GM12801 (cell line): ENCODE measurements at regions not wholly inside any gene's neighbourhood (a gene's known extent, or its start where the extent isn't known, plus 50 kb on each side); places are given as distances from the start of the nearest gene placed in this dataset.

ENCODE experiments used
- TF ChIP-seq, protein P1 (sequence below): IDR thresholded peaks from one replicate; pipeline ENCODE4 v1.5.1; 2011; ENCODE audit warnings: control low read depth; ENCODE audit not compliant: insufficient read length; ENCODE audit errors: extremely low read depth

DNA sequence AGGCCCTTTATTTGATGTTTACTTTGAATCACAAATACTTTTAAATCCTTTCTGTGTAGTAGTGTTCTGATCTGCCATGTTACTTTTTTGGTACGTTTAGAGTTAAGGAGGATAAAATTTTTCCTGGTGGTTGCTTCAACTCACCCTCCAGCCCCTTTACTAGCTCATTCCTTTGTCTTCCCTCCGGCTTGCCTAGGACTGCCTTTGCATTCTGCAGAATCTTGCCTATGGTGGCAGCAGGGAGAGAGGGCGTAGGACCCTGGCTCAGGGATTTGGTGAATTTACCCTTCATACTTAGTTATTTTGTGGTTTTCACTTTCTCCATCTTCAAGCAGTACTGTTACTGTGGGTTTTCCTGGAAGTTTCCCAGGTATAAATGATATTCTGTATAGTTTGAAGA lies 833.5 kb downstream of the XPNPEP1 start:
- TF ChIP-seq, protein P1, sequence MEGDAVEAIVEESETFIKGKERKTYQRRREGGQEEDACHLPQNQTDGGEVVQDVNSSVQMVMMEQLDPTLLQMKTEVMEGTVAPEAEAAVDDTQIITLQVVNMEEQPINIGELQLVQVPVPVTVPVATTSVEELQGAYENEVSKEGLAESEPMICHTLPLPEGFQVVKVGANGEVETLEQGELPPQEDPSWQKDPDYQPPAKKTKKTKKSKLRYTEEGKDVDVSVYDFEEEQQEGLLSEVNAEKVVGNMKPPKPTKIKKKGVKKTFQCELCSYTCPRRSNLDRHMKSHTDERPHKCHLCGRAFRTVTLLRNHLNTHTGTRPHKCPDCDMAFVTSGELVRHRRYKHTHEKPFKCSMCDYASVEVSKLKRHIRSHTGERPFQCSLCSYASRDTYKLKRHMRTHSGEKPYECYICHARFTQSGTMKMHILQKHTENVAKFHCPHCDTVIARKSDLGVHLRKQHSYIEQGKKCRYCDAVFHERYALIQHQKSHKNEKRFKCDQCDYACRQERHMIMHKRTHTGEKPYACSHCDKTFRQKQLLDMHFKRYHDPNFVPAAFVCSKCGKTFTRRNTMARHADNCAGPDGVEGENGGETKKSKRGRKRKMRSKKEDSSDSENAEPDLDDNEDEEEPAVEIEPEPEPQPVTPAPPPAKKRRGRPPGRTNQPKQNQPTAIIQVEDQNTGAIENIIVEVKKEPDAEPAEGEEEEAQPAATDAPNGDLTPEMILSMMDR = no peak

DNA sequence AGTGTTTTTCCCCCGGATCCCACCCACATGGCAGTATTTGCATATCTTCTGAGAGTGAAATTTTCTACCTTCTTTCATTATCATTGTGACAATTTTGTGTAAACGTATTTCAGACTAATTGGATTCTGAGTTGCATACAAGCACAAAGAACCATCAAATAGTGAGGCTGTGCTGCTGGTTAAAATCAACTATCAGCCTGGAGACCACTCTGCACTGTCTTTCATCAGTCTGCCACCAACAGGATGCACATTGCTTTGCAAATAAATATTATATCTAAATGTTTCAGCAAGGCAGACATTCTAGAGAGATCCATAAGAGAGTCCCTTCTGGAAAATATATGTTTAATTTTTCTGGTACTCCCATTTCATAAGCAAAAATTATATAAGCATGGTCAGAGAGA lies 851.8 kb downstream of the XPNPEP1 start:
- TF ChIP-seq, protein P1 = no peak

DNA sequence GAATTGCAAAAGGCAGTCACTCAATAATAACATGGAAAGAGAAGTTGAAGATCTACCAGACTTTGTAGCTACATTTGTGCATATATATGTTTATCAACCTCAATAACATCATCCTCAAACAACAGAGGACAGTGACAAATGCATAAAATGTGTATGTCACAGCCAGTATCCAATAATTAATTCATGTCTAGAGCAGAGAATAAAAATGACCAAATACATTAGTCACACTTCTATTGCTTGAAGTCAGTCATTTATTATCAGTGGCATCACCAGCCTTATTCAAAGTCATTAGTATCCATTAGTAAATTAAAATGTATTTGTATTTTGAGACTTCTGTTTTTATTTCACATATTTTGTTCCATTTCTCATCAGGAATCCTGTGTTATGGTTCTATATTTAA lies 852.8 kb downstream of the XPNPEP1 start:
- TF ChIP-seq, protein P1 = no peak

DNA sequence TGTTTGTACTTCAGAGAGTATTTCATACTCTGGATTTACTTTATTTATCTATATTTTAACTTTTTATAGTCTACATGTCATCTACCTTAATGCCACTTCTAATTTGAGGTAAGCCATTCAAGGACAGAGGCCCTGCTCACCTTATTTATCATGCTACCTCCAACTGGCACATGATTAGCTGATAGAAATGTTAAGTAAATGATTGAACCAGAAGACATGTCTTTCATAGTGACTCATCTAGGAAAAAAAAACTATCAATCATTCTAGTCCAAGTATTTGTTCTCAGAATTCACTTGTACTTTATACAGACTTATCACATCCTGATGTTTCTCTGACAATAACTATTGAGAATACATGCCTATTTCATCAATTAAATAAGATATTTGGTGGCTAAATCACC lies 856.3 kb downstream of the XPNPEP1 start:
- TF ChIP-seq, protein P1 = no peak

DNA sequence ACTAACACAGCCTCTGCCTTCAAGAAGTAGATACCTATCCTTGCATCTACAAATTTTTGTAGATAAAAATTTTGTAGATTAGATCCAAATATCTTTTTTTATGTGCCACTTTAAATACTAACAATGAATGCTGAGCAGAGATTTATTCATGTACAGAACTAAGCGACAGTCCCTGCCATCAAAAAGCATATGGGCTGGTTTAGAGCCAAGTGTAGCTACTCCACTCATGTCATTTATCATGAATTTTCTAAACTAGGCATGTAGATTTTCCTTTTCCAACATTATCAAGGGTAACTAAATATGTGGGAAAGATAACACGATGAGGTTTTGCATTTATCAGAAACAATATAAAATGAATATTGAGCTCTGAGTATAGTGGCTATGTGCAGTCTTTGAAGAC lies 857.5 kb downstream of the XPNPEP1 start:
- TF ChIP-seq, protein P1 = no peak

DNA sequence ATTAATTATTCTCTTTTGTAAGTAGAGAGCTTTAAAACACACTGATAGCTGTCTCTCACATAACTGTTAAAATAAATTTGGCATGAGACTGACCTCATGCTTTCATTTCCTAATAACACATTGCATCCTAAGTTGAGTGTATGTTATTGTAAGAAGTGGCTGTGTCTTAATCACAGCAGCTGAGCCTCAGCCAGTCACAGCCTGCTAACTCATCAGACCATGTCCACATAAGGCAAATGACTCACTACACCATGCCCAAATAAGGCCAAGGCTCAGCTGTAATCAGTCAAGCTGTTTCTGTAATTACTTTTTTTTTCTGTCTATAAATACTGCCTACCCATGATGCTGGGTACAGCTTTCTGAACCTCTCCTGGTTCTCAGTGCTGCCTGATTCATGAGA lies 860.9 kb downstream of the XPNPEP1 start:
- TF ChIP-seq, protein P1 = no peak

DNA sequence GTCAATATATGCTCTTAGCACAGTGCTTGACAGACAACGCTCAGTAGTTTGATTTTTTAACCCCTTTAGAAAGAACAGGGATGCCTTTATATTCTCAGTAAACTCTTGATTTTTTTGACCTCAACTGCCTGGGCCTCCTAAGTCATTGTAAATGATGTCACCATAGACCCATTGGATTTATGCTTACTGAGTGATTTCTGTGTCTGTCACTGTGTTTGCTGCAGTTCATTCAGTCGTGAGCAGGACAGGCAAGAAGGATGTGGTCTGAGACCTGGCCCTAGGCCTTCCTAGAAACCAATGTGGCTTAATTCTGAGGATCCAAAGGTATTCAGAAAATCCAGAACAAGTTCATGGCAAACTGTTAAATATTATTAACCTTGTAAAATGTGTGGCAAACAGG lies 868.1 kb downstream of the XPNPEP1 start:
- TF ChIP-seq, protein P1 = no peak

DNA sequence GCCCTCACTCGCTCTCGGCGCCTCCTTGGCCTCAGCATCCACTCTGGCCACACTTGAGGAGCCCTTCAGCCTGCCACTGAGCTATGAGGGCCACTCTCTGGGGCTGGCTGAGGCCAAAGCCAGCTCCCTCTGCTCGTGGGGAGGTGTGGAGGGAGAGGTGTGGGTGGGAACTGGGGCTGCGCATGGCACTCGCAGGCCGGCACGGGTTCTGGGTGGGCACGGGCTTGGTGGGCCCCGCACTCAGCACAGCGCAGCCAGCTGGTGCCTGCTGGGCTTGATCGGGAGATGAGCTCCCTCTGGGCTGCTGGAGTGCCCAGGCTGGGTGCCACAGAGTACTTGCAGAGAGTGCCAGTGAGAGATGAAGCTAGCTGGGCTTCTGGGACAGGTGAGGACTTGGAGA lies 875.5 kb downstream of the XPNPEP1 start:
- TF ChIP-seq, protein P1 = no peak
